Keratinocyte (primary cell): ENCODE measurements at regions not wholly inside any gene's neighbourhood (a gene's known extent, or its start where the extent isn't known, plus 50 kb on each side); places are given as distances from the start of the nearest gene placed in this dataset.
"Not testable (repeated sequence)": the region's sequence is repeated elsewhere in the genome, so short reads cannot be mapped to it uniquely, and the experiment has no call there.

Experiments
- DNase-seq: peaks from one replicate; pipeline ENCODE4 v3.0.0-alpha.2; 2011; ENCODE audit warnings: low read depth, missing footprints, low spot score
- FAIRE-seq: peaks from 2 replicates; lab custom pipeline; 2011; peaks lifted over from hg19 to GRCh38; lab: Jason Lieb, UNC
- H2AFZ ChIP-seq: 2 replicates; pipeline ENCODE4 v1.6.0; 2012; ENCODE audit warnings: low read length, control low read depth, inconsistent platforms; ENCODE audit not compliant: control insufficient read depth
- H3K27ac ChIP-seq: 2 replicates; pipeline ENCODE4 v1.5.1; 2011; ENCODE audit warnings: low read length; ENCODE audit not compliant: control insufficient read depth, insufficient read depth
- H3K27me3 ChIP-seq: 3 replicates; pipeline ENCODE4 v1.6.0; 2011; ENCODE audit warnings: low read length; ENCODE audit not compliant: control insufficient read depth, insufficient read depth; ENCODE audit errors: extremely low read depth
- H3K36me3 ChIP-seq, 2 experiments: 2 replicates in 1 of 2; 3 replicates in 1 of 2; pipeline ENCODE4 v1.5.1; 2011; ENCODE audit warnings: low read length in 2 of 2, mild to moderate bottlenecking in 1 of 2; ENCODE audit not compliant: control insufficient read depth in 2 of 2, insufficient read depth in 2 of 2; ENCODE audit errors: extremely low read depth in 1 of 2
- H3K4me1 ChIP-seq: 3 replicates; pipeline ENCODE4 v1.5.1; 2011; ENCODE audit warnings: low read length; ENCODE audit not compliant: control insufficient read depth, insufficient read depth; ENCODE audit errors: extremely low read depth
- H3K4me2 ChIP-seq: 3 replicates; pipeline ENCODE4 v1.6.0; 2011; ENCODE audit warnings: low read depth, low read length; ENCODE audit not compliant: control insufficient read depth, insufficient read depth; ENCODE audit errors: extremely low read depth
- H3K4me3 ChIP-seq, 3 experiments: fragments of 200-600 bp in 1 of 3; sonication (generic) in 1 of 3; 2 replicates in 2 of 3; 3 replicates in 1 of 3; pipeline ENCODE4 v1.5.1; 2011 to 2016; ENCODE audit warnings: low read length in 3 of 3, mild to moderate bottlenecking in 3 of 3, control low read depth in 2 of 3, inconsistent platforms in 1 of 3, low read depth in 1 of 3, mixed read lengths in 1 of 3, mixed run types in 1 of 3, moderate library complexity in 1 of 3; ENCODE audit not compliant: control insufficient read depth in 2 of 3, insufficient read depth in 2 of 3; ENCODE audit errors: extremely low read depth in 1 of 3
- H3K79me2 ChIP-seq: 2 replicates; pipeline ENCODE4 v1.6.0; 2012; ENCODE audit warnings: low read length; ENCODE audit not compliant: control insufficient read depth, insufficient read depth
- H3K9ac ChIP-seq: 3 replicates; pipeline ENCODE4 v1.6.0; 2011; ENCODE audit warnings: low read length; ENCODE audit not compliant: control insufficient read depth, insufficient read depth; ENCODE audit errors: extremely low read depth
- H3K9me1 ChIP-seq: 3 replicates; pipeline ENCODE4 v1.6.0; 2011; ENCODE audit warnings: low read length; ENCODE audit not compliant: control insufficient read depth, insufficient read depth; ENCODE audit errors: extremely low read depth
- H3K9me3 ChIP-seq: 2 replicates; pipeline ENCODE4 v1.5.1; 2012; ENCODE audit warnings: low read depth, low read length; ENCODE audit not compliant: control insufficient read depth
- H4K20me1 ChIP-seq: 3 replicates; pipeline ENCODE4 v1.6.0; 2011; ENCODE audit warnings: low read length; ENCODE audit not compliant: control insufficient read depth, insufficient read depth; ENCODE audit errors: extremely low read depth
- CTCF ChIP-seq, 3 experiments: IDR thresholded peaks in 1 of 3; conservative IDR thresholded peaks in 1 of 3; optimal IDR thresholded peaks in 1 of 3; 2 replicates in 2 of 3; 3 replicates in 1 of 3; pipeline versions ENCODE3 to v1.5.1; 2011; ENCODE audit warnings: low read length in 3 of 3, mild to moderate bottlenecking in 3 of 3, moderate library complexity in 2 of 3, control low read depth in 1 of 3, inconsistent platforms in 1 of 3; ENCODE audit not compliant: insufficient read depth in 2 of 3; ENCODE audit errors: extremely low read depth in 1 of 3
- EZH2 ChIP-seq: IDR thresholded peaks from one replicate; pipeline ENCODE4 v1.6.1; 2012; ENCODE audit warnings: inconsistent platforms, mild to moderate bottlenecking, low read length, moderate library complexity
- dilution Hi-C: fragments of 300-500 bp; cut with MboI; formaldehyde crosslinking; loops from one replicate; pipeline ENCODE4 v1.7.0; 2020; ENCODE audit warnings: low sequenced_read_pairs; ENCODE audit not compliant: extremely low pct_ligation_motif_present

- no peak for DNase-seq
- no peak overlapping the region for H3K27ac ChIP-seq
- no peaks in the 10 kb centered on the region for H4K20me1 ChIP-seq
- TF ChIP-seq EZH2 (no peak), CTCF (optimal IDR thresholded peaks at IDR 0.05 in 1 of 3, IDR thresholded peaks at IDR 0.05 in 1 of 3, conservative IDR thresholded peaks at IDR 0.05 in 1 of 3; ENCODE audit: extremely low read depth in 1 of 3, insufficient read depth in 2 of 3, low read length in 3 of 3) (no peak)
- H3K4me3 ChIP-seq = no peak overlapping the region
- no peaks in the 10 kb centered on the region for H3K9me3 ChIP-seq
- H3K79me2 ChIP-seq = no peaks in the 10 kb centered on the region
- no peaks in the 10 kb centered on the region for H3K9me1 ChIP-seq
- no peak for FAIRE-seq
- no peak overlapping the region for H3K4me2 ChIP-seq
- H3K4me1 ChIP-seq = no peaks in the 10 kb centered on the region
- no peaks in the 10 kb centered on the region for H3K27me3 ChIP-seq
- H3K9ac ChIP-seq = no peak overlapping the region
- dilution Hi-C loops = no loop called here
- no peaks in the 10 kb centered on the region for H3K36me3 ChIP-seq
- no peak overlapping the region for H2AFZ ChIP-seq
Measured at GRCh38 chr1:187943606-187944403, 1115.1 kb downstream of the PLA2G4A start.

- H3K4me2 ChIP-seq, H3K27ac ChIP-seq, H3K79me2 ChIP-seq, dilution Hi-C loops, DNase-seq, H2AFZ ChIP-seq, H3K27me3 ChIP-seq, H3K4me3 ChIP-seq, H3K4me1 ChIP-seq, H3K9ac ChIP-seq, H3K9me1 ChIP-seq, H3K36me3 ChIP-seq, H3K9me3 ChIP-seq, FAIRE-seq, H4K20me1 ChIP-seq: not testable (repeated sequence)
Measured at GRCh38 chr1:187946661-187947060, 1117.9 kb downstream of the PLA2G4A start.

- Histone ChIP-seq H4K20me1 (no peaks in the 10 kb centered on the region), H3K4me1 (no peaks in the 10 kb centered on the region), H3K79me2 (no peaks in the 10 kb centered on the region), H3K27me3 (no peaks in the 10 kb centered on the region), H2AFZ (no peak overlapping the region), H3K9ac (no peak overlapping the region), H3K36me3 (no peaks in the 10 kb centered on the region), H3K4me2 (no peak overlapping the region), H3K9me3 (no peaks in the 10 kb centered on the region), H3K9me1 (no peaks in the 10 kb centered on the region), H3K4me3 (no peak overlapping the region), H3K27ac (no peak overlapping the region)
- dilution Hi-C loops = no loop called here
- TF ChIP-seq CTCF (optimal IDR thresholded peaks at IDR 0.05 in 1 of 3, IDR thresholded peaks at IDR 0.05 in 1 of 3, conservative IDR thresholded peaks at IDR 0.05 in 1 of 3; ENCODE audit: extremely low read depth in 1 of 3, insufficient read depth in 2 of 3, low read length in 3 of 3) (no peak), EZH2 (no peak)
- no peak for DNase-seq
- FAIRE-seq = no peak
Measured at GRCh38 chr1:187947359-187947758, 1118.6 kb downstream of the PLA2G4A start.
